H1 (cell line): ENCODE measurements at regions not wholly inside any gene's neighbourhood (a gene's known extent, or its start where the extent isn't known, plus 50 kb on each side); places are given as distances from the start of the nearest gene placed in this dataset.

Experiments used
- CTCF ChIA-PET: fragments of 300-600 bp; sonication (Branson Sonifier 250); formaldehyde crosslinking; loops from one replicate; lab custom pipeline; 2021; ENCODE audit not compliant: partially characterized antibody; lab: Charles Lee
- POLR2A ChIA-PET: fragments of 300-600 bp; sonication (Branson Sonifier 250); formaldehyde crosslinking; loops from one replicate; lab custom pipeline; 2021; ENCODE audit warnings: inconsistent platforms; ENCODE audit not compliant: partially characterized antibody; lab: Charles Lee
- DNase-seq, 2 experiments: peaks; one replicate each; pipeline versions ENCODE4 v3.0.0 to v3.0.0-alpha.2; 2010 to 2022; ENCODE audit warnings: low spot score in 2 of 2, low read depth in 1 of 2, mixed read lengths in 1 of 2
- FAIRE-seq: peaks from 2 replicates; lab custom pipeline; 2011; peaks lifted over from hg19 to GRCh38; lab: Jason Lieb, UNC
- H2AFZ ChIP-seq: 2 replicates; pipeline ENCODE4 v1.8.1; 2012; ENCODE audit warnings: low read length, inconsistent platforms
- H2AK5ac ChIP-seq: 2 replicates; pipeline ENCODE4 v1.6.1; 2013; ENCODE audit warnings: low read depth, low read length
- H2BK120ac ChIP-seq: replicated peaks from 2 replicates; pipeline ENCODE3; 2013; ENCODE audit warnings: low read depth, low read length, inconsistent platforms
- H2BK12ac ChIP-seq: 2 replicates; pipeline ENCODE4 v1.6.1; 2013; ENCODE audit warnings: low read depth, low read length
- H2BK15ac ChIP-seq: 2 replicates; pipeline ENCODE4 v1.6.1; 2013; ENCODE audit warnings: low read length
- H2BK20ac ChIP-seq: 2 replicates; pipeline ENCODE4 v1.6.1; 2013; ENCODE audit warnings: low read length
- H2BK5ac ChIP-seq: 2 replicates; pipeline ENCODE4 v1.6.1; 2013; ENCODE audit warnings: low read depth, low read length
- H3K14ac ChIP-seq: 2 replicates; pipeline ENCODE4 v1.6.1; 2013; ENCODE audit warnings: inconsistent platforms; ENCODE audit not compliant: insufficient read length
- H3K18ac ChIP-seq: 2 replicates; pipeline ENCODE4 v1.6.1; 2013; ENCODE audit warnings: low read length; ENCODE audit errors: extremely low read depth
- H3K23ac ChIP-seq: 2 replicates; pipeline ENCODE4 v1.6.1; 2013; ENCODE audit warnings: inconsistent platforms; ENCODE audit not compliant: insufficient read length
- H3K23me2 ChIP-seq: 2 replicates; pipeline ENCODE4 v1.6.1; 2013; ENCODE audit warnings: low read depth, low read length
- H3K27ac ChIP-seq: 2 replicates; pipeline ENCODE4 v1.6.1; 2011; ENCODE audit warnings: low read depth, low read length, inconsistent platforms
- H3K27me3 ChIP-seq, 4 experiments: replicated peaks in 1 of 4; 1 replicate in 1 of 4; 2 replicates in 3 of 4; pipeline versions ENCODE4 v1.6.1 to v1.8.1; 2011 to 2013; ENCODE audit warnings: low read length in 3 of 4, mild to moderate bottlenecking in 3 of 4, inconsistent platforms in 2 of 4, mixed read lengths in 2 of 4, moderate library complexity in 1 of 4; ENCODE audit not compliant: control insufficient read depth in 3 of 4, insufficient read depth in 3 of 4; ENCODE audit errors: extremely low read depth in 1 of 4
- H3K36me3 ChIP-seq, 4 experiments: 2 replicates each; pipeline versions ENCODE4 v1.6.1 to v1.8.1; 2011 to 2013; ENCODE audit warnings: mild to moderate bottlenecking in 4 of 4, low read length in 3 of 4, moderate library complexity in 2 of 4, control low read depth in 1 of 4, inconsistent platforms in 1 of 4; ENCODE audit not compliant: insufficient read depth in 4 of 4, control insufficient read depth in 2 of 4
- H3K4ac ChIP-seq: replicated peaks from 2 replicates; pipeline ENCODE3; 2013; ENCODE audit warnings: low read length, low read depth, mixed read lengths, inconsistent platforms; ENCODE audit not compliant: insufficient read length
- H3K4me1 ChIP-seq, 4 experiments: replicated peaks in 1 of 4; 1 replicate in 1 of 4; 2 replicates in 3 of 4; pipeline versions ENCODE4 v1.6.1 to v1.8.1; 2011 to 2013; ENCODE audit warnings: low read length in 3 of 4, inconsistent platforms in 2 of 4, mixed read lengths in 1 of 4; ENCODE audit not compliant: insufficient read depth in 4 of 4, control insufficient read depth in 3 of 4
- H3K4me2 ChIP-seq, 2 experiments: 2 replicates each; pipeline versions ENCODE4 v1.6.1 to v1.8.1; 2011 to 2013; ENCODE audit warnings: low read depth in 2 of 2, low read length in 2 of 2, control low read depth in 1 of 2, inconsistent platforms in 1 of 2, mild to moderate bottlenecking in 1 of 2; ENCODE audit not compliant: insufficient read depth in 1 of 2
- H3K4me3 ChIP-seq, 4 experiments: fragments of 200-600, 300-600 bp in 1 of 4; sonication (generic), shearing (Covaris generic), sonication (Bioruptor Twin) in 1 of 4; 2 replicates each; pipeline versions ENCODE4 v1.5.1 to v1.8.1; 2011 to 2016; ENCODE audit warnings: low read length in 4 of 4, low read depth in 3 of 4, control low read depth in 2 of 4, inconsistent platforms in 2 of 4, mild to moderate bottlenecking in 2 of 4, mixed read lengths in 1 of 4, moderate library complexity in 1 of 4; ENCODE audit not compliant: insufficient read depth in 2 of 4; ENCODE audit errors: extremely low read depth in 1 of 4
- H3K56ac ChIP-seq: replicated peaks from 2 replicates; pipeline ENCODE3; 2013; ENCODE audit warnings: low read depth, mild to moderate bottlenecking, mixed read lengths, low read length, inconsistent platforms; ENCODE audit not compliant: insufficient read length
- H3K79me1 ChIP-seq: 2 replicates; pipeline ENCODE4 v1.6.1; 2013; ENCODE audit warnings: low read depth, low read length, control low read depth
- H3K79me2 ChIP-seq, 2 experiments: 2 replicates each; pipeline versions ENCODE4 v1.6.1 to v1.8.1; 2012 to 2013; ENCODE audit warnings: low read length in 2 of 2, mild to moderate bottlenecking in 2 of 2, inconsistent platforms in 1 of 2; ENCODE audit not compliant: insufficient read depth in 2 of 2, control insufficient read depth in 1 of 2
- H3K9ac ChIP-seq, 4 experiments: replicated peaks in 1 of 4; 1 replicate in 1 of 4; 2 replicates in 3 of 4; pipeline versions ENCODE4 v1.6.1 to v1.8.1; 2011 to 2013; ENCODE audit warnings: low read depth in 3 of 4, low read length in 3 of 4, control low read depth in 2 of 4, mild to moderate bottlenecking in 2 of 4, moderate library complexity in 2 of 4, inconsistent platforms in 1 of 4; ENCODE audit errors: extremely low read depth in 1 of 4
- H3K9me3 ChIP-seq, 2 experiments: 2 replicates each; pipeline versions ENCODE4 v1.6.1 to v1.8.1; 2012 to 2013; ENCODE audit warnings: mild to moderate bottlenecking in 2 of 2, moderate library complexity in 2 of 2, control low read depth in 1 of 2, inconsistent platforms in 1 of 2, low read depth in 1 of 2, low read length in 1 of 2, mixed read lengths in 1 of 2; ENCODE audit not compliant: insufficient read depth in 2 of 2
- H4K20me1 ChIP-seq, 2 experiments: replicated peaks in 1 of 2; 2 replicates each; pipeline versions ENCODE3 to v1.8.1; 2011 to 2013; ENCODE audit warnings: inconsistent platforms in 2 of 2, low read length in 2 of 2, mild to moderate bottlenecking in 1 of 2; ENCODE audit not compliant: insufficient read depth in 2 of 2, control insufficient read depth in 1 of 2
- H4K5ac ChIP-seq: 2 replicates; pipeline ENCODE4 v1.6.1; 2013; ENCODE audit warnings: low read length, low read depth, mixed read lengths, inconsistent platforms; ENCODE audit not compliant: insufficient read length
- H4K8ac ChIP-seq: 2 replicates; pipeline ENCODE4 v1.8.0; 2013; ENCODE audit warnings: mild to moderate bottlenecking, moderate library complexity, low read length, inconsistent platforms; ENCODE audit not compliant: insufficient read depth; ENCODE audit errors: extremely low read depth
- H4K91ac ChIP-seq: replicated peaks from 2 replicates; pipeline ENCODE3; 2013; ENCODE audit warnings: low read length, mixed read lengths, inconsistent platforms; ENCODE audit not compliant: insufficient read length
- TAF1 ChIP-seq: IDR thresholded peaks from 2 replicates; pipeline ENCODE4 v1.6.1; 2011; ENCODE audit warnings: mild to moderate bottlenecking, low read depth, low read length
- TEAD4 ChIP-seq: IDR thresholded peaks from 2 replicates; pipeline ENCODE4 v1.6.1; 2012; ENCODE audit warnings: low read depth, low read length, inconsistent platforms, mixed read lengths
- WGBS, 2 experiments: shearing (Covaris generic) in 1 of 2; methylation state at CpG; one replicate each; pipeline versions ENCODE4 v1.1.6 to v1.1.7; 2013 to 2015; ENCODE audit warnings: low lambda C conversion rate in 2 of 2, mixed read lengths in 2 of 2, inconsistent platforms in 1 of 2, low coverage in 1 of 2, missing lambda C conversion rate in 1 of 2; ENCODE audit not compliant: insufficient replicate concordance in 2 of 2, insufficient coverage in 1 of 2, insufficient read length in 1 of 2; ENCODE audit errors: extremely low coverage in 1 of 2, missing lambda C conversion rate in 1 of 2; 5-methylcytosine and 5-hydroxymethylcytosine counted together

DNA sequence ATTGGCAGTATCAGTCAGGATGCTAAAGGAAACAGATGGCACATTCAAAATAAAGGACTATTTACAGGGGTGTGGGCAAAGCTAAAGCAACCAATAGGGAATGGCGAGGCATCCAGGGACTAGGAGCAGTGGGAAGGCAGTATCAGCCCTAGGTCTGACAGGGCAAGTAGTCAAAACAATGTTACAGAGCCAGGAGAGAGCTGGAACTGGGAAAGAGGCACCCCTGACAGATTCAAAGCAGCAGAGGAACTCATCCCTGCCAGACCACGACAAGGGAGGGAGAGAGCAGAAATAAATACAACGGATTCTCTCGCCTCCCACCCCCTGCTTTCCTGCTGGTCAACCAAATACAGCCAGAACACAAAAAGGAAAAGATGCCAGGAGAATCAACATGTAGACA is 371.5 kb downstream of the NR2F1-AS1 start:
- no peaks in the 10 kb centered on the region for H3K79me2 ChIP-seq
- H3K79me1 ChIP-seq: no peaks in the 10 kb centered on the region
- H3K27ac ChIP-seq: no peak overlapping the region
- no peak overlapping the region for H3K18ac ChIP-seq
- no peak overlapping the region for H2BK5ac ChIP-seq
- H3K23ac ChIP-seq: no peak overlapping the region
- H3K36me3 ChIP-seq: no peaks in the 10 kb centered on the region
- no peak overlapping the region for H2BK15ac ChIP-seq
- H2BK12ac ChIP-seq: no peak overlapping the region
- H3K27me3 ChIP-seq: no peaks in the 10 kb centered on the region
- 82% methylated on average over 4 of the region's 4 CpGs; no CpG with 5 or more reads in 1 of the 2 experiments for WGBS, 2 experiments
- H3K9ac ChIP-seq: no peak overlapping the region
- no peak overlapping the region for H3K4ac ChIP-seq
- no peaks in the 10 kb centered on the region; the same call in 1 of the 2 replicates for H3K23me2 ChIP-seq
- no peak overlapping the region for H2AK5ac ChIP-seq
- H4K91ac ChIP-seq: no peak overlapping the region
- TF ChIP-seq TAF1 (no peak), TEAD4 (no peak)
- DNase-seq: no peak
- H2AFZ ChIP-seq: peak overlapping the region; percentile 33; the same call in 1 of the 2 replicates
- H2BK120ac ChIP-seq: no peak overlapping the region
- no peaks in the 10 kb centered on the region for H3K9me3 ChIP-seq
- no peak overlapping the region for H3K14ac ChIP-seq
- POLR2A ChIA-PET: no interaction called here
- H4K8ac ChIP-seq: no peak overlapping the region
- H4K5ac ChIP-seq: no peak overlapping the region
- no peaks in the 10 kb centered on the region for H4K20me1 ChIP-seq
- no peak overlapping the region for H2BK20ac ChIP-seq
- CTCF ChIA-PET: interaction anchor here (0.7 to 1.0 kb wide), 2 partner anchors 34 to 149 kb away, joined by 3 read pairs; no protein-coding TSS in a partner anchor
- H3K4me2 ChIP-seq: no peak overlapping the region
- H3K56ac ChIP-seq: no peak overlapping the region
- no peaks in the 10 kb centered on the region for H3K4me1 ChIP-seq
- H3K4me3 ChIP-seq: no peak overlapping the region
- FAIRE-seq: no peak
